GM23338 (cell line): ENCODE measurements at regions not wholly inside any gene's neighbourhood (a gene's known extent, or its start where the extent isn't known, plus 50 kb on each side); places are given as distances from the start of the nearest gene placed in this dataset.

Experiments
- CTCF ChIP-seq, 2 experiments: fragments of 200-600 bp in 1 of 2; sonication (generic) in 1 of 2; conservative IDR thresholded peaks; 2 replicates each; pipeline versions ENCODE4 v1.5.1 to v1.6.1; 2016 to 2017; ENCODE audit warnings: antibody characterized with exemption in 2 of 2, low read depth in 2 of 2, mild to moderate bottlenecking in 2 of 2, moderate library complexity in 1 of 2
- EZH2phosphoT487 ChIP-seq: fragments of 200-600 bp; sonication (generic); IDR thresholded peaks from one replicate; pipeline ENCODE4 v1.8.1; 2018; ENCODE audit warnings: antibody characterized with exemption; ENCODE audit not compliant: unreplicated experiment
- NANOG ChIP-seq: IDR thresholded peaks from 2 replicates; pipeline ENCODE4 v1.6.1; 2016; ENCODE audit warnings: antibody characterized with exemption, borderline replicate concordance
- POLR2AphosphoS5 ChIP-seq: IDR thresholded peaks from 2 replicates; pipeline ENCODE4 v1.6.1; 2016; ENCODE audit warnings: antibody characterized with exemption, low read depth
- REST ChIP-seq: IDR thresholded peaks from one replicate; pipeline ENCODE4 v1.6.1; 2018; ENCODE audit warnings: antibody characterized with exemption; ENCODE audit not compliant: unreplicated experiment

GRCh38 chr1:219544163-219544846 lies 68.6 kb downstream of the ZC3H11B start:
- TF ChIP-seq POLR2AphosphoS5 (no peak), CTCF (conservative IDR thresholded peaks at IDR 0.05; ENCODE audit: low read depth in 2 of 2) (peak in 1 of 2 experiments; percentile 7; a peak in 2 of 4 replicates), NANOG (peak; percentile 34; the same call in 1 of the 2 replicates), EZH2phosphoT487 (no peak), REST (no peak)
